ENCODE measurements at regions not wholly inside any gene's neighbourhood (a gene's known extent, or its start where the extent isn't known, plus 50 kb on each side); places are given as distances from the start of the nearest gene placed in this dataset.

- Histone ChIP-seq H3K4me3 (no peak overlapping the region), H3K27me3 (no peaks in the 10 kb centered on the region), H3K9me3 (no peaks in the 10 kb centered on the region), H3K27ac (no peak overlapping the region), H3K36me3 (no peaks in the 10 kb centered on the region), H3K4me1 (no peaks in the 10 kb centered on the region)
- intact Hi-C loops (cut with DNase I): no loop called here
- no peak for DNase-seq
- TF ChIP-seq POLR2AphosphoS5 (IDR thresholded peaks at IDR 0.05) (no peak), EP300 (IDR thresholded peaks at IDR 0.05) (no peak), POLR2A (IDR thresholded peaks at IDR 0.05) (no peak)
- TF ChIP-seq, protein P1, sequence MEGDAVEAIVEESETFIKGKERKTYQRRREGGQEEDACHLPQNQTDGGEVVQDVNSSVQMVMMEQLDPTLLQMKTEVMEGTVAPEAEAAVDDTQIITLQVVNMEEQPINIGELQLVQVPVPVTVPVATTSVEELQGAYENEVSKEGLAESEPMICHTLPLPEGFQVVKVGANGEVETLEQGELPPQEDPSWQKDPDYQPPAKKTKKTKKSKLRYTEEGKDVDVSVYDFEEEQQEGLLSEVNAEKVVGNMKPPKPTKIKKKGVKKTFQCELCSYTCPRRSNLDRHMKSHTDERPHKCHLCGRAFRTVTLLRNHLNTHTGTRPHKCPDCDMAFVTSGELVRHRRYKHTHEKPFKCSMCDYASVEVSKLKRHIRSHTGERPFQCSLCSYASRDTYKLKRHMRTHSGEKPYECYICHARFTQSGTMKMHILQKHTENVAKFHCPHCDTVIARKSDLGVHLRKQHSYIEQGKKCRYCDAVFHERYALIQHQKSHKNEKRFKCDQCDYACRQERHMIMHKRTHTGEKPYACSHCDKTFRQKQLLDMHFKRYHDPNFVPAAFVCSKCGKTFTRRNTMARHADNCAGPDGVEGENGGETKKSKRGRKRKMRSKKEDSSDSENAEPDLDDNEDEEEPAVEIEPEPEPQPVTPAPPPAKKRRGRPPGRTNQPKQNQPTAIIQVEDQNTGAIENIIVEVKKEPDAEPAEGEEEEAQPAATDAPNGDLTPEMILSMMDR (IDR thresholded peaks at IDR 0.05): no peak
These were observed 2332.8 kb upstream of the C9orf72 start for GRCh38 chr9:29906065-29906464.

- TF ChIP-seq, protein P1 (IDR thresholded peaks at IDR 0.05): no peak
- no peak for TF ChIP-seq POLR2A (IDR thresholded peaks at IDR 0.05)
- TF ChIP-seq EP300 (IDR thresholded peaks at IDR 0.05): no peak
- no peak for TF ChIP-seq POLR2AphosphoS5 (IDR thresholded peaks at IDR 0.05)
- Histone ChIP-seq H3K4me3 (no peak overlapping the region), H3K27me3 (no peaks in the 10 kb centered on the region), H3K4me1 (no peaks in the 10 kb centered on the region), H3K9me3 (no peaks in the 10 kb centered on the region), H3K27ac (no peak overlapping the region), H3K36me3 (no peaks in the 10 kb centered on the region)
- DNase-seq: no peak
- 89 to 92% methylated on average over 5 of the region's 5 CpGs for WGBS, 2 donors
- intact Hi-C loops (cut with DNase I): no loop called here
These were observed 2354.8 kb upstream of the C9orf72 start for GRCh38 chr9:29928072-29928471.

GRCh38 chr9:29939559-29939958, 2366.3 kb upstream of the C9orf72 start:
- Histone ChIP-seq H3K4me3 (no peak overlapping the region), H3K27ac (no peak overlapping the region), H3K4me1 (no peaks in the 10 kb centered on the region), H3K27me3 (no peaks in the 10 kb centered on the region), H3K9me3 (no peaks in the 10 kb centered on the region), H3K36me3 (no peaks in the 10 kb centered on the region)
- 84 to 91% methylated on average over 3 of the region's 3 CpGs for WGBS, 2 donors
- no peak for DNase-seq
- TF ChIP-seq EP300 (IDR thresholded peaks at IDR 0.05): no peak
- TF ChIP-seq POLR2A (IDR thresholded peaks at IDR 0.05): no peak
- intact Hi-C loops (cut with DNase I): no loop called here

GRCh38 chr9:29945012-29945411, 2371.7 kb upstream of the C9orf72 start:
- intact Hi-C loops (cut with DNase I): no loop called here
- no peaks in the 10 kb centered on the region for H3K9me3 ChIP-seq
- no peak for TF ChIP-seq EP300 (IDR thresholded peaks at IDR 0.05)
- TF ChIP-seq, protein P1 (IDR thresholded peaks at IDR 0.05): no peak
- no peak for TF ChIP-seq POLR2AphosphoS5 (IDR thresholded peaks at IDR 0.05)
- no peak for TF ChIP-seq POLR2A (IDR thresholded peaks at IDR 0.05)
- no peaks in the 10 kb centered on the region for H3K36me3 ChIP-seq
- no peak overlapping the region for H3K4me3 ChIP-seq
- no peak overlapping the region for H3K27ac ChIP-seq
- 94 to 99% methylated on average over 1 of the region's 1 CpG for WGBS, 2 donors
- H3K4me1 ChIP-seq: no peaks in the 10 kb centered on the region
- DNase-seq: no peak
- H3K27me3 ChIP-seq: no peaks in the 10 kb centered on the region

DNA sequence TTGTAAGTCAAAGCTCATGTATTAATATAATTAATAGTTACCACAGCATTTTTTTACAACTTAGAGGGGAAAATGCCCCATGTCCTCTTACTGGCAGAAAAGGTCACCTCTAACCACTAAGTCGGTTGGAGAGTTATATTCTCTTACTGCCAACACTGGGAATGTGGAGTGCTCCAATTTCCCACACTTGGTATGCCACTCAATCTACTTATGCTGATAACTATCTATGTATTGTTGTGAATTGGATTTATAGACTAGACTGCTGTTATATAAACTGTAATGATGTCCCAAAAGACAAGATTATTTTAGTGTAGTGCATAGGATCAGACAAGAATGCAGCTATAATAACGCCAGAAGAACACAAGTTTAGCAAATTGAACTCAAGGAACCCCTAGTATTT, 2385.2 kb upstream of the C9orf72 start:
- 47 to 58% methylated on average over 2 of the region's 2 CpGs for WGBS, 2 donors
- intact Hi-C loops (cut with DNase I): no loop called here
- Histone ChIP-seq H3K36me3 (no peaks in the 10 kb centered on the region), H3K9me3 (no peaks in the 10 kb centered on the region), H3K27me3 (no peaks in the 10 kb centered on the region), H3K27ac (no peak overlapping the region), H3K4me1 (no peaks in the 10 kb centered on the region), H3K4me3 (no peak overlapping the region)
- TF ChIP-seq, protein P1 (IDR thresholded peaks at IDR 0.05): no peak
- TF ChIP-seq POLR2AphosphoS5 (IDR thresholded peaks at IDR 0.05): no peak
- no peak for DNase-seq

Measured in sigmoid colon (tissue), 6 donors.